ENCODE measurements at regions not wholly inside any gene's neighbourhood (a gene's known extent, or its start where the extent isn't known, plus 50 kb on each side); places are given as distances from the start of the nearest gene placed in this dataset.
"Not testable (repeated sequence)": the region's sequence is repeated elsewhere in the genome, so short reads cannot be mapped to it uniquely, and the experiment has no call there.

- Histone ChIP-seq H3K4me1 (ENCODE audit: control insufficient read depth in 2 of 2, insufficient read depth in 2 of 2, low read length in 1 of 2) (no peaks in the 10 kb centered on the region), H3K36me3 (ENCODE audit: control insufficient read depth in 2 of 2, insufficient read depth in 2 of 2, low read length in 1 of 2) (no peaks in the 10 kb centered on the region), H3K27ac (ENCODE audit: low read depth in 2 of 2, low read length in 1 of 2) (no peak overlapping the region), H3K9me3 (ENCODE audit: control insufficient read depth in 2 of 2, insufficient read depth in 1 of 2, low read depth in 1 of 2, low read length in 1 of 2) (no peaks in the 10 kb centered on the region), H3K27me3 (ENCODE audit: control insufficient read depth in 1 of 2, insufficient read depth in 2 of 2, low read length in 2 of 2) (no peaks in the 10 kb centered on the region), H3K4me3 (ENCODE audit: low read depth in 1 of 2, low read length in 2 of 2) (no peak overlapping the region)
- WGBS, 2 donors, result 75 to 78% methylated on average over 7 of the region's 7 CpGs
These were observed 114.1 kb upstream of the DAPK1 start for GRCh38 chr9:87383344-87384150.

- WGBS, 2 donors, result 26 to 43% methylated on average over 2 of the region's 2 CpGs
These were observed 111.1 kb upstream of the DAPK1 start for GRCh38 chr9:87386490-87387025.

GRCh38 chr9:87387351-87388011 lies 110.2 kb upstream of the DAPK1 start:
- Histone ChIP-seq H3K4me1 (ENCODE audit: control insufficient read depth in 2 of 2, insufficient read depth in 2 of 2, low read length in 1 of 2) (no peaks in the 10 kb centered on the region), H3K27ac (ENCODE audit: low read depth in 2 of 2, low read length in 1 of 2) (no peak overlapping the region), H3K36me3 (ENCODE audit: control insufficient read depth in 2 of 2, insufficient read depth in 2 of 2, low read length in 1 of 2) (no peaks in the 10 kb centered on the region), H3K4me3 (ENCODE audit: low read depth in 1 of 2, low read length in 2 of 2) (no peak overlapping the region), H3K27me3 (ENCODE audit: control insufficient read depth in 1 of 2, insufficient read depth in 2 of 2, low read length in 2 of 2) (peaks cover 0 to 2% of the 10 kb centered on the region in 2 donors), H3K9me3 (ENCODE audit: control insufficient read depth in 2 of 2, insufficient read depth in 1 of 2, low read depth in 1 of 2, low read length in 1 of 2) (no peaks in the 10 kb centered on the region)
- WGBS, 2 donors, result 85 to 89% methylated on average over 5 of the region's 5 CpGs

More at GRCh38 chr9:87386490-87387025, 111.1 kb upstream of the DAPK1 start:
- Histone ChIP-seq H3K36me3 (ENCODE audit: control insufficient read depth in 2 of 2, insufficient read depth in 2 of 2, low read length in 1 of 2) (no peaks in the 10 kb centered on the region), H3K27ac (ENCODE audit: low read depth in 2 of 2, low read length in 1 of 2) (no peak overlapping the region), H3K4me1 (ENCODE audit: control insufficient read depth in 2 of 2, insufficient read depth in 2 of 2, low read length in 1 of 2) (no peaks in the 10 kb centered on the region), H3K4me3 (ENCODE audit: low read depth in 1 of 2, low read length in 2 of 2) (no peak overlapping the region), H3K27me3 (ENCODE audit: control insufficient read depth in 1 of 2, insufficient read depth in 2 of 2, low read length in 2 of 2) (no peaks in the 10 kb centered on the region), H3K9me3 (ENCODE audit: control insufficient read depth in 2 of 2, insufficient read depth in 1 of 2, low read depth in 1 of 2, low read length in 1 of 2) (no peaks in the 10 kb centered on the region)

- not testable (repeated sequence) for H3K4me3 ChIP-seq (ENCODE audit: low read depth in 1 of 2, low read length in 2 of 2); H3K4me1 ChIP-seq (ENCODE audit: control insufficient read depth in 2 of 2, insufficient read depth in 2 of 2, low read length in 1 of 2); H3K27ac ChIP-seq (ENCODE audit: low read depth in 2 of 2, low read length in 1 of 2); H3K27me3 ChIP-seq (ENCODE audit: control insufficient read depth in 1 of 2, insufficient read depth in 2 of 2, low read length in 2 of 2); H3K36me3 ChIP-seq (ENCODE audit: control insufficient read depth in 2 of 2, insufficient read depth in 2 of 2, low read length in 1 of 2); H3K9me3 ChIP-seq (ENCODE audit: control insufficient read depth in 2 of 2, insufficient read depth in 1 of 2, low read depth in 1 of 2, low read length in 1 of 2)
- WGBS, 2 donors, result 91% methylated on average over 8 of the region's 8 CpGs
These were observed 109.0 kb upstream of the DAPK1 start for GRCh38 chr9:87388708-87389107.

- H3K9me3 ChIP-seq (ENCODE audit: control insufficient read depth in 2 of 2, insufficient read depth in 1 of 2, low read depth in 1 of 2, low read length in 1 of 2), result no peaks in the 10 kb centered on the region
- no peak overlapping the region for H3K27ac ChIP-seq (ENCODE audit: low read depth in 2 of 2, low read length in 1 of 2)
- no peaks in the 10 kb centered on the region for H3K36me3 ChIP-seq (ENCODE audit: control insufficient read depth in 2 of 2, insufficient read depth in 2 of 2, low read length in 1 of 2)
- peaks cover 0 to 2% of the 10 kb centered on the region in 2 donors for H3K27me3 ChIP-seq (ENCODE audit: control insufficient read depth in 1 of 2, insufficient read depth in 2 of 2, low read length in 2 of 2)
- H3K4me1 ChIP-seq (ENCODE audit: control insufficient read depth in 2 of 2, insufficient read depth in 2 of 2, low read length in 1 of 2), result no peaks in the 10 kb centered on the region
- WGBS, 2 donors, result 83 to 93% methylated on average over 3 of the region's 3 CpGs
- H3K4me3 ChIP-seq (ENCODE audit: low read depth in 1 of 2, low read length in 2 of 2), result no peak overlapping the region
These were observed 107.7 kb upstream of the DAPK1 start for GRCh38 chr9:87389936-87390335.

GRCh38 chr9:87390361-87390760 lies 107.3 kb upstream of the DAPK1 start:
- WGBS, 2 donors, result 66 to 84% methylated on average over 2 of the region's 2 CpGs
- no peak overlapping the region for H3K27ac ChIP-seq (ENCODE audit: low read depth in 2 of 2, low read length in 1 of 2)
- no peaks in the 10 kb centered on the region for H3K36me3 ChIP-seq (ENCODE audit: control insufficient read depth in 2 of 2, insufficient read depth in 2 of 2, low read length in 1 of 2)
- peaks cover 0 to 2% of the 10 kb centered on the region in 2 donors for H3K27me3 ChIP-seq (ENCODE audit: control insufficient read depth in 1 of 2, insufficient read depth in 2 of 2, low read length in 2 of 2)
- no peak overlapping the region for H3K4me3 ChIP-seq (ENCODE audit: low read depth in 1 of 2, low read length in 2 of 2)
- H3K9me3 ChIP-seq (ENCODE audit: control insufficient read depth in 2 of 2, insufficient read depth in 1 of 2, low read depth in 1 of 2, low read length in 1 of 2), result no peaks in the 10 kb centered on the region
- H3K4me1 ChIP-seq (ENCODE audit: control insufficient read depth in 2 of 2, insufficient read depth in 2 of 2, low read length in 1 of 2), result no peaks in the 10 kb centered on the region

GRCh38 chr9:87392086-87392485 lies 105.6 kb upstream of the DAPK1 start:
- Histone ChIP-seq H3K4me1 (ENCODE audit: control insufficient read depth in 2 of 2, insufficient read depth in 2 of 2, low read length in 1 of 2) (no peaks in the 10 kb centered on the region), H3K27me3 (ENCODE audit: control insufficient read depth in 1 of 2, insufficient read depth in 2 of 2, low read length in 2 of 2) (peaks cover 0 to 2% of the 10 kb centered on the region in 2 donors), H3K9me3 (ENCODE audit: control insufficient read depth in 2 of 2, insufficient read depth in 1 of 2, low read depth in 1 of 2, low read length in 1 of 2) (no peaks in the 10 kb centered on the region), H3K27ac (ENCODE audit: low read depth in 2 of 2, low read length in 1 of 2) (no peak overlapping the region), H3K36me3 (ENCODE audit: control insufficient read depth in 2 of 2, insufficient read depth in 2 of 2, low read length in 1 of 2) (no peaks in the 10 kb centered on the region), H3K4me3 (ENCODE audit: low read depth in 1 of 2, low read length in 2 of 2) (no peak overlapping the region)
- WGBS, 2 donors, result 77 to 85% methylated on average over 2 of the region's 2 CpGs

- peaks cover 0 to 2% of the 10 kb centered on the region in 2 donors for H3K27me3 ChIP-seq (ENCODE audit: control insufficient read depth in 1 of 2, insufficient read depth in 2 of 2, low read length in 2 of 2)
- WGBS, 2 donors, result 81 to 90% methylated on average over 4 of the region's 4 CpGs
- H3K36me3 ChIP-seq (ENCODE audit: control insufficient read depth in 2 of 2, insufficient read depth in 2 of 2, low read length in 1 of 2), result no peaks in the 10 kb centered on the region
- no peak overlapping the region for H3K4me3 ChIP-seq (ENCODE audit: low read depth in 1 of 2, low read length in 2 of 2)
- H3K27ac ChIP-seq (ENCODE audit: low read depth in 2 of 2, low read length in 1 of 2), result no peak overlapping the region
- no peaks in the 10 kb centered on the region for H3K9me3 ChIP-seq (ENCODE audit: control insufficient read depth in 2 of 2, insufficient read depth in 1 of 2, low read depth in 1 of 2, low read length in 1 of 2)
- H3K4me1 ChIP-seq (ENCODE audit: control insufficient read depth in 2 of 2, insufficient read depth in 2 of 2, low read length in 1 of 2), result no peaks in the 10 kb centered on the region
These were observed 103.9 kb upstream of the DAPK1 start for GRCh38 chr9:87393706-87394230.

GRCh38 chr9:87395804-87396479 lies 101.7 kb upstream of the DAPK1 start:
- Histone ChIP-seq H3K4me1 (ENCODE audit: control insufficient read depth in 2 of 2, insufficient read depth in 2 of 2, low read length in 1 of 2) (no peaks in the 10 kb centered on the region), H3K36me3 (ENCODE audit: control insufficient read depth in 2 of 2, insufficient read depth in 2 of 2, low read length in 1 of 2) (no peaks in the 10 kb centered on the region), H3K9me3 (ENCODE audit: control insufficient read depth in 2 of 2, insufficient read depth in 1 of 2, low read depth in 1 of 2, low read length in 1 of 2) (no peaks in the 10 kb centered on the region), H3K27ac (ENCODE audit: low read depth in 2 of 2, low read length in 1 of 2) (no peak overlapping the region), H3K4me3 (ENCODE audit: low read depth in 1 of 2, low read length in 2 of 2) (no peak overlapping the region), H3K27me3 (ENCODE audit: control insufficient read depth in 1 of 2, insufficient read depth in 2 of 2, low read length in 2 of 2) (peaks cover 0 to 2% of the 10 kb centered on the region in 2 donors)
- WGBS, 2 donors, result 38 to 39% methylated on average over 11 of the region's 11 CpGs
